ENCODE measurements at regions not wholly inside any gene's neighbourhood (a gene's known extent, or its start where the extent isn't known, plus 50 kb on each side); places are given as distances from the start of the nearest gene placed in this dataset.

GRCh38 chr5:162995568-162995967, 441.8 kb upstream of the CCNG1 start:
- no peak for TF ChIP-seq SIN3A (IDR thresholded peaks at IDR 0.05; ENCODE audit: borderline replicate concordance, insufficient read depth, low read length)
- no peak for TF ChIP-seq POLR2AphosphoS5 (IDR thresholded peaks at IDR 0.05; ENCODE audit: low read depth, low read length)

GRCh38 chr5:162996053-162996452, 441.3 kb upstream of the CCNG1 start:
- TF ChIP-seq TAF1 (IDR thresholded peaks at IDR 0.05; ENCODE audit: borderline replicate concordance, insufficient read depth, low read length) (no peak), SIN3A (IDR thresholded peaks at IDR 0.05; ENCODE audit: borderline replicate concordance, insufficient read depth, low read length) (no peak), FOXP2 (optimal IDR thresholded peaks at IDR 0.05; ENCODE audit: borderline replicate concordance, extremely low read depth, extremely low read length, insufficient read depth) (no peak), REST (IDR thresholded peaks at IDR 0.05; ENCODE audit: insufficient read depth in 1 of 2, low read depth in 2 of 2, low read length in 2 of 2) (no peak), POLR2AphosphoS5 (IDR thresholded peaks at IDR 0.05; ENCODE audit: low read depth, low read length) (no peak)

- TF ChIP-seq TAF1 (IDR thresholded peaks at IDR 0.05; ENCODE audit: borderline replicate concordance, insufficient read depth, low read length): no peak
- no peak for TF ChIP-seq SIN3A (IDR thresholded peaks at IDR 0.05; ENCODE audit: borderline replicate concordance, insufficient read depth, low read length)
- no peak for TF ChIP-seq REST (IDR thresholded peaks at IDR 0.05; ENCODE audit: insufficient read depth in 1 of 2, low read depth in 2 of 2, low read length in 2 of 2)
- no peak for TF ChIP-seq POLR2AphosphoS5 (IDR thresholded peaks at IDR 0.05; ENCODE audit: low read depth, low read length)
These were observed 431.4 kb upstream of the CCNG1 start for GRCh38 chr5:163005949-163006348.

DNA sequence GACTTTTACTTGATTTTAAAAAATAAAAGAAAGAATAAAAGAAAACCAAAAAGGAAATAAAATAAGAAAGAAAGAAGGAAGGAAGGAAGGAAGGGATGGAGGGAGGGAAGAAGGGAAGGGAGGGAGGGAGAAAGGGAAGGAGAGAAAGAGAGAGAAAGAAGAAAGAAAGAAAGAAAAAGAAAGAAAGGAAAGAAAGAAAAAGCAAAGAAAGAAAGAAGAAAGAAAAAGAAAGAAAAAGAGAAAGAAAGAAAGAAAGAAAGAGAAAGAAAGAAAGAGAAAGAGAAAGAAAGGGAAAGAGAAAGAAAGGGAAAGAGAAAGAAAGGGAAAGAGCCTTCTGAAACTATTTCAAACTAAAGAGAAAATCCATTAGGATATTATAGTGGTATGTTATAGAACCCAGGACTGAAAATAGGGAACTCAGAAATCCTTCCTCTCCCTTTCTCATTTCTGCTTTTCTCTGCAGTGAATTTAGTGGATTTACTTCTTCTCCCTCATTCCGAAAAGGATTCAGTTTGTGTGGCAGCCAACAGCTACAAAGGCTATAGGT, 414.7 kb upstream of the CCNG1 start:
- TF ChIP-seq FOXP2 (optimal IDR thresholded peaks at IDR 0.05; ENCODE audit: borderline replicate concordance, extremely low read depth, extremely low read length, insufficient read depth) (no peak), SIN3A (IDR thresholded peaks at IDR 0.05; ENCODE audit: borderline replicate concordance, insufficient read depth, low read length) (no peak), REST (IDR thresholded peaks at IDR 0.05; ENCODE audit: insufficient read depth in 1 of 2, low read depth in 2 of 2, low read length in 2 of 2) (no peak), TAF1 (IDR thresholded peaks at IDR 0.05; ENCODE audit: borderline replicate concordance, insufficient read depth, low read length) (no peak), POLR2AphosphoS5 (IDR thresholded peaks at IDR 0.05; ENCODE audit: low read depth, low read length) (no peak)

DNA sequence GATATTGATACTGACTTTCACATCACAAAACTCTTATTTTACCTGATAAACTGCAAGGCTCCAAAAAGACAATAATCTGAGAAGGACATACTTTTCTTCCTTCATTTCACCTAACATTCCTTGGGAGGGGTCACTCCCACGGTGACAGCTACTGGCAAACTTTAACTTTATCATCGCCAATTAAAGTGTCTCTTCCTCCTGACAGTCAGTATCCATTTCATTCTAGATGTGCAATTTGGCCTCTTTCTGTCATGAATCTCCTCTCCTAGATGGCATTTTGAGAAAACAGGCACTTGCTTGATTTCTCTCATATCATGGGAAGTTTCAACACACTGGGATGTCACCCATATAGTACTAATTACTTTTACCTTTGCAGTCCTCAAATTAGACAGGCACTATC, 413.5 kb upstream of the CCNG1 start:
- no peak for TF ChIP-seq SIN3A (IDR thresholded peaks at IDR 0.05; ENCODE audit: borderline replicate concordance, insufficient read depth, low read length)
- no peak for TF ChIP-seq REST (IDR thresholded peaks at IDR 0.05; ENCODE audit: insufficient read depth in 1 of 2, low read depth in 2 of 2, low read length in 2 of 2)
- no peak for TF ChIP-seq FOXP2 (optimal IDR thresholded peaks at IDR 0.05; ENCODE audit: borderline replicate concordance, extremely low read depth, extremely low read length, insufficient read depth)
- no peak for TF ChIP-seq TAF1 (IDR thresholded peaks at IDR 0.05; ENCODE audit: borderline replicate concordance, insufficient read depth, low read length)
- no peak for TF ChIP-seq POLR2AphosphoS5 (IDR thresholded peaks at IDR 0.05; ENCODE audit: low read depth, low read length)
